ENCODE measurements at regions not wholly inside any gene's neighbourhood (a gene's known extent, or its start where the extent isn't known, plus 50 kb on each side); places are given as distances from the start of the nearest gene placed in this dataset.
"Not testable (repeated sequence)": the region's sequence is repeated elsewhere in the genome, so short reads cannot be mapped to it uniquely, and the experiment has no call there.

GRCh38 chr17:6919158-6919557, 76.7 kb upstream of the ALOX12 start:
- Histone ChIP-seq H3K9me3 (ENCODE audit: control insufficient read depth, low read length) (no peaks in the 10 kb centered on the region), H3K27ac (ENCODE audit: low read depth, low read length, severe bottlenecking) (no peak overlapping the region), H3K4me3 (ENCODE audit: extremely low read depth, insufficient read depth, low read length, poor library complexity, severe bottlenecking) (no peak overlapping the region), H3K4me1 (ENCODE audit: control insufficient read depth, insufficient read depth, low read length, poor library complexity, severe bottlenecking) (no peaks in the 10 kb centered on the region), H3K36me3 (ENCODE audit: control insufficient read depth, insufficient read depth, low read length) (no peaks in the 10 kb centered on the region)
- 80 to 86% methylated on average over 5 to 6 of the region's 6 CpGs for WGBS, 2 experiments (ENCODE audit: insufficient coverage in 2 of 2)

- Histone ChIP-seq H3K9me3 (ENCODE audit: control insufficient read depth, low read length) (peaks cover 5% of the 10 kb centered on the region), H3K36me3 (ENCODE audit: control insufficient read depth, insufficient read depth, low read length) (no peaks in the 10 kb centered on the region), H3K4me3 (ENCODE audit: extremely low read depth, insufficient read depth, low read length, poor library complexity, severe bottlenecking) (no peak overlapping the region), H3K27ac (ENCODE audit: low read depth, low read length, severe bottlenecking) (no peak overlapping the region), H3K4me1 (ENCODE audit: control insufficient read depth, insufficient read depth, low read length, poor library complexity, severe bottlenecking) (no peaks in the 10 kb centered on the region)
- WGBS, 2 experiments (ENCODE audit: insufficient coverage in 2 of 2), result 86 to 93% methylated on average over 5 to 6 of the region's 8 CpGs
Observed at GRCh38 chr17:6923385-6923784, 72.5 kb upstream of the ALOX12 start.

GRCh38 chr17:6924208-6924607, 71.6 kb upstream of the ALOX12 start:
- Histone ChIP-seq H3K36me3 (ENCODE audit: control insufficient read depth, insufficient read depth, low read length) (no peaks in the 10 kb centered on the region), H3K4me1 (ENCODE audit: control insufficient read depth, insufficient read depth, low read length, poor library complexity, severe bottlenecking) (no peaks in the 10 kb centered on the region), H3K9me3 (ENCODE audit: control insufficient read depth, low read length) (peaks cover 5% of the 10 kb centered on the region), H3K4me3 (ENCODE audit: extremely low read depth, insufficient read depth, low read length, poor library complexity, severe bottlenecking) (no peak overlapping the region), H3K27ac (ENCODE audit: low read depth, low read length, severe bottlenecking) (no peak overlapping the region)

GRCh38 chr17:6926667-6927066, 69.2 kb upstream of the ALOX12 start:
- H3K36me3 ChIP-seq (ENCODE audit: control insufficient read depth, insufficient read depth, low read length), result no peaks in the 10 kb centered on the region
- peaks cover 5% of the 10 kb centered on the region for H3K9me3 ChIP-seq (ENCODE audit: control insufficient read depth, low read length)
- no peaks in the 10 kb centered on the region for H3K4me1 ChIP-seq (ENCODE audit: control insufficient read depth, insufficient read depth, low read length, poor library complexity, severe bottlenecking)
- 74 to 83% methylated on average over 1 to 2 of the region's 2 CpGs for WGBS, 2 experiments (ENCODE audit: insufficient coverage in 2 of 2)
- no peak overlapping the region for H3K4me3 ChIP-seq (ENCODE audit: extremely low read depth, insufficient read depth, low read length, poor library complexity, severe bottlenecking)
- H3K27ac ChIP-seq (ENCODE audit: low read depth, low read length, severe bottlenecking), result no peak overlapping the region

- Histone ChIP-seq H3K4me1 (ENCODE audit: control insufficient read depth, insufficient read depth, low read length, poor library complexity, severe bottlenecking) (no peaks in the 10 kb centered on the region), H3K27ac (ENCODE audit: low read depth, low read length, severe bottlenecking) (no peak overlapping the region), H3K9me3 (ENCODE audit: control insufficient read depth, low read length) (peaks cover 5% of the 10 kb centered on the region), H3K4me3 (ENCODE audit: extremely low read depth, insufficient read depth, low read length, poor library complexity, severe bottlenecking) (no peak overlapping the region), H3K36me3 (ENCODE audit: control insufficient read depth, insufficient read depth, low read length) (no peaks in the 10 kb centered on the region)
- WGBS, 2 experiments (ENCODE audit: insufficient coverage in 2 of 2), result 78 to 100% methylated on average over 2 of the region's 2 CpGs
Observed at GRCh38 chr17:6927290-6928126, 68.3 kb upstream of the ALOX12 start.

- Histone ChIP-seq H3K4me1 (ENCODE audit: control insufficient read depth, insufficient read depth, low read length, poor library complexity, severe bottlenecking) (no peaks in the 10 kb centered on the region), H3K9me3 (ENCODE audit: control insufficient read depth, low read length) (peaks cover 5% of the 10 kb centered on the region), H3K27ac (ENCODE audit: low read depth, low read length, severe bottlenecking) (no peak overlapping the region), H3K36me3 (ENCODE audit: control insufficient read depth, insufficient read depth, low read length) (no peaks in the 10 kb centered on the region), H3K4me3 (ENCODE audit: extremely low read depth, insufficient read depth, low read length, poor library complexity, severe bottlenecking) (no peak overlapping the region)
Observed at GRCh38 chr17:6928193-6928592, 67.7 kb upstream of the ALOX12 start.

GRCh38 chr17:6930749-6931148, 65.1 kb upstream of the ALOX12 start:
- H3K27ac ChIP-seq (ENCODE audit: low read depth, low read length, severe bottlenecking), result no peak overlapping the region
- no peak overlapping the region for H3K4me3 ChIP-seq (ENCODE audit: extremely low read depth, insufficient read depth, low read length, poor library complexity, severe bottlenecking)
- H3K9me3 ChIP-seq (ENCODE audit: control insufficient read depth, low read length), result peaks cover 4% of the 10 kb centered on the region
- no peaks in the 10 kb centered on the region for H3K36me3 ChIP-seq (ENCODE audit: control insufficient read depth, insufficient read depth, low read length)
- H3K4me1 ChIP-seq (ENCODE audit: control insufficient read depth, insufficient read depth, low read length, poor library complexity, severe bottlenecking), result no peaks in the 10 kb centered on the region

GRCh38 chr17:6934544-6934943, 61.3 kb upstream of the ALOX12 start:
- not testable (repeated sequence) for H3K36me3 ChIP-seq (ENCODE audit: control insufficient read depth, insufficient read depth, low read length); H3K4me1 ChIP-seq (ENCODE audit: control insufficient read depth, insufficient read depth, low read length, poor library complexity, severe bottlenecking); H3K9me3 ChIP-seq (ENCODE audit: control insufficient read depth, low read length); H3K4me3 ChIP-seq (ENCODE audit: extremely low read depth, insufficient read depth, low read length, poor library complexity, severe bottlenecking); H3K27ac ChIP-seq (ENCODE audit: low read depth, low read length, severe bottlenecking)
- WGBS, 2 experiments (ENCODE audit: insufficient coverage in 2 of 2), result 100% methylated on average over 1 of the region's 2 CpGs; no CpG with 5 or more reads in 1 of the 2 experiments

- H3K27ac ChIP-seq (ENCODE audit: low read depth, low read length, severe bottlenecking), result no peak overlapping the region
- H3K9me3 ChIP-seq (ENCODE audit: control insufficient read depth, low read length), result no peaks in the 10 kb centered on the region
- H3K4me1 ChIP-seq (ENCODE audit: control insufficient read depth, insufficient read depth, low read length, poor library complexity, severe bottlenecking), result no peaks in the 10 kb centered on the region
- 84 to 88% methylated on average over 5 to 6 of the region's 8 CpGs for WGBS, 2 experiments (ENCODE audit: insufficient coverage in 2 of 2)
- no peaks in the 10 kb centered on the region for H3K36me3 ChIP-seq (ENCODE audit: control insufficient read depth, insufficient read depth, low read length)
- no peak overlapping the region for H3K4me3 ChIP-seq (ENCODE audit: extremely low read depth, insufficient read depth, low read length, poor library complexity, severe bottlenecking)
Observed at GRCh38 chr17:6936370-6937028, 59.4 kb upstream of the ALOX12 start.

GRCh38 chr17:6938637-6939036, 57.2 kb upstream of the ALOX12 start:
- H3K36me3 ChIP-seq (ENCODE audit: control insufficient read depth, insufficient read depth, low read length), result no peaks in the 10 kb centered on the region
- WGBS, 2 experiments (ENCODE audit: insufficient coverage in 2 of 2), result 70 to 74% methylated on average over 2 to 3 of the region's 3 CpGs
- no peak overlapping the region for H3K4me3 ChIP-seq (ENCODE audit: extremely low read depth, insufficient read depth, low read length, poor library complexity, severe bottlenecking)
- H3K9me3 ChIP-seq (ENCODE audit: control insufficient read depth, low read length), result no peaks in the 10 kb centered on the region
- no peaks in the 10 kb centered on the region for H3K4me1 ChIP-seq (ENCODE audit: control insufficient read depth, insufficient read depth, low read length, poor library complexity, severe bottlenecking)
- no peak overlapping the region for H3K27ac ChIP-seq (ENCODE audit: low read depth, low read length, severe bottlenecking)

GRCh38 chr17:6940186-6940649, 55.6 kb upstream of the ALOX12 start:
- Histone ChIP-seq H3K36me3 (ENCODE audit: control insufficient read depth, insufficient read depth, low read length) (no peaks in the 10 kb centered on the region), H3K4me1 (ENCODE audit: control insufficient read depth, insufficient read depth, low read length, poor library complexity, severe bottlenecking) (no peaks in the 10 kb centered on the region), H3K4me3 (ENCODE audit: extremely low read depth, insufficient read depth, low read length, poor library complexity, severe bottlenecking) (no peak overlapping the region), H3K9me3 (ENCODE audit: control insufficient read depth, low read length) (no peaks in the 10 kb centered on the region), H3K27ac (ENCODE audit: low read depth, low read length, severe bottlenecking) (no peak overlapping the region)
- WGBS, 2 experiments (ENCODE audit: insufficient coverage in 2 of 2), result 84 to 95% methylated on average over 5 of the region's 7 CpGs

Measured in mesodermal cell (in vitro differentiated cells).